GM10266 (cell line): ENCODE measurements at regions not wholly inside any gene's neighbourhood (a gene's known extent, or its start where the extent isn't known, plus 50 kb on each side); places are given as distances from the start of the nearest gene placed in this dataset.

Source experiments
- DNase-seq: peaks from one replicate; pipeline ENCODE4 v3.0.0; 2012; ENCODE audit errors: extremely low spot score
- CTCF ChIP-seq: IDR thresholded peaks from 2 replicates; pipeline ENCODE4 v1.5.1; 2012; ENCODE audit warnings: mild to moderate bottlenecking, low read depth; ENCODE audit not compliant: control insufficient read depth, insufficient read depth; ENCODE audit errors: missing control alignments

DNA sequence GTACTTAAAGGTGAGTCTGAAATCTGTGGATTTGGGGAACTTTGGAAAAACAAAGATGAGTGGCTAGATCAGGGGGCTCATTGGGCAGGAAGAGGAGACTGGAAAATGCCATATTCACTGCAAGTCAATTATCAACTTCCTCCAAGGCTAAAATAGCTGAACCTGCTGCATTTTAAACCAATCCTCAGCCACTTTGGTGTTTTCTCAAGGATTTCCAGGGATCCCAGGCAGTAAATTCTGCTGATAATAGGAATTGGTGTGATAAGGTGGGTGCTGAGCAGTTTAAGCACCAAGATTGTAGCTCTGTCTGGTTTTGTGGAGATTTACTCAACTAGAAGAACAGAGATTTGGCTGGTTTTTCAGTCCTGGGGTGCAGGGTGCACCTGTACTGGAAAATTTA is 153.9 kb upstream of the CAMK1G start:
- no peak for TF ChIP-seq CTCF
- DNase-seq, result no peak

DNA sequence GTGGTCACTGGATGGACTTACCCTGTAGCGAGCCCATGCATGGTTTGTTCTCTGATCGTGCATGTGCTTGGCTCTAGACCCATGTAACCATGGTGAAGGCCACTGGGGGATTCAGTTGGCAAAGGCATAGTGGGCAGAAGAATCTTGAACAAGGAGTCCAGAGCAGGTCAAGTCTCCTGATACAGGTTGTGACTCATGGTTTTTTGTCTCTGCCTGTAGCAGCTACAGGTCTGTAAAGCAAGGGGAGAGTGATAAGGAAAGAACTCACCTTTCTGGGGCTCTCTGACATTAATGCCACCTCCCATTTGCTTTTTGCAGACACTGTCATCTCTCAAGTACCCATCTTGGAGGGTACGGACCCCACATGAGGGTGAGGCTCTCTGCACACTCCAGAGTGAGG is 153.4 kb upstream of the CAMK1G start:
- TF ChIP-seq CTCF, result no peak
- DNase-seq, result no peak

GRCh38 chr1:209430821-209431259 is 152.7 kb upstream of the CAMK1G start:
- no peak for DNase-seq
- TF ChIP-seq CTCF, result no peak

DNA sequence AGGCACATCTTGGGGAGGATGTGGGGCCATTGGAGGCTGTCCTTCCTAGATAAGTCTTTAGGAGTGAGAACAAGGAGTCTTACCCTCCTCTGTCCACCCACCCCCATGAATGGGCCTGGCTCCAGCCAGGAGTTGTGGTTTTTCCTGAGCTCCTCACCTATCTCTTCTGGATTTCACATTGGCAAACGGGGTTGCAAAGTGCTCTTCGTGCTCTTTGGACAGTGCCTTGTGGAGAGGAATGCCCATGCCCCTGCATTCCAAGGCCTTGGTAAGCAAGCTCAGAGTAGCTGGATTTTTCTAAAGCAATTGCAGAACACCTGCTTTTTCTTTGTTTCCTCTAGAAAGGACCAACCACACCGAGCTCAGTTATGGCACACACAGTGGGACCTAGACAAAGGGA is 152.1 kb upstream of the CAMK1G start:
- DNase-seq, result no peak
- TF ChIP-seq CTCF, result no peak

- no peak for TF ChIP-seq CTCF
- no peak for DNase-seq
Measured at GRCh38 chr1:209431813-209432442, 151.6 kb upstream of the CAMK1G start.

DNA sequence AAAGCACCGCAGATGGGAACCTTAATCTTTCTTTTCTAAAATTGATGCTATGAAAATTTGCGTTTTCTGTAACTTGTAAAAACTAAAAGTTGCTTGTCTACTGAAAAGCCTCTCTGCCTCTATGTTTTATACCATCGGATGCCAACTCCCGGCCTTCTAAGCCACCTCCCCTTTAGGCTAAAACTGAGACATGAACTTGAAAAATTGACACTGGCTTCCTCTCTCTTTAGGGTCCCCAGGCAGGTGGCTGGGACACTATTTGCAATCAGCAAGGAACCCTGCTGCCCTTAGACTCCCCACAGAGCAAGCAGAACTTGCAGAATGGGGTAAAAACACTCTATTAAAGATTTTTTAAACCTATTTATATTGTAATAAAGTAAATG is 151.1 kb upstream of the CAMK1G start:
- DNase-seq, result no peak
- TF ChIP-seq CTCF, result no peak

GRCh38 chr1:209433649-209434031 is 149.9 kb upstream of the CAMK1G start:
- no peak for DNase-seq
- TF ChIP-seq CTCF, result no peak
